GM23338 (cell line): ENCODE measurements at regions not wholly inside any gene's neighbourhood (a gene's known extent, or its start where the extent isn't known, plus 50 kb on each side); places are given as distances from the start of the nearest gene placed in this dataset.

Experiments
- ATAC-seq: fragments of 200-7000 bp; cut with Tn5 transposase; 3 replicates; pipeline ENCODE4 v1.9.1; 2020
- DNase-seq: peaks from one replicate; pipeline ENCODE4 v3.0.0-alpha.2; 2015; ENCODE audit warnings: low spot score
- H2AFZ ChIP-seq: fragments of 200-600 bp; sonication (generic); 2 replicates; pipeline ENCODE4 v1.8.0; 2016; ENCODE audit warnings: antibody characterized with exemption, mild to moderate bottlenecking, moderate library complexity
- H3F3A ChIP-seq: fragments of 200-600 bp; sonication (generic); replicated peaks from 2 replicates; pipeline ENCODE4 v1.8.0; 2017; ENCODE audit warnings: antibody characterized with exemption, mixed run types, low read depth
- H3K27ac ChIP-seq: fragments of 200-600 bp; sonication (generic); 2 replicates; pipeline ENCODE4 v1.6.1; 2016; ENCODE audit warnings: low read depth
- H3K27me3 ChIP-seq: fragments of 200-600 bp; sonication (generic); 2 replicates; pipeline ENCODE4 v1.8.0; 2016; ENCODE audit warnings: mild to moderate bottlenecking, mixed run types, moderate library complexity; ENCODE audit not compliant: insufficient read depth
- H3K36me3 ChIP-seq: fragments of 200-600 bp; sonication (generic); 2 replicates; pipeline ENCODE4 v1.8.0; 2016; ENCODE audit warnings: mild to moderate bottlenecking; ENCODE audit not compliant: insufficient read depth
- H3K4me1 ChIP-seq: fragments of 200-600 bp; sonication (generic); 2 replicates; pipeline ENCODE4 v1.8.0; 2016; ENCODE audit warnings: mild to moderate bottlenecking, moderate library complexity; ENCODE audit not compliant: insufficient read depth
- H3K4me2 ChIP-seq: fragments of 200-600 bp; sonication (generic); 2 replicates; pipeline ENCODE4 v1.7.1; 2017; ENCODE audit warnings: mixed run types
- H3K4me3 ChIP-seq: fragments of 200-600 bp; sonication (generic); 2 replicates; pipeline ENCODE4 v1.6.1; 2016; ENCODE audit warnings: mixed run types
- H3K79me2 ChIP-seq: fragments of 200-600 bp; sonication (generic); replicated peaks from 2 replicates; pipeline ENCODE4 v1.8.0; 2017; ENCODE audit warnings: mild to moderate bottlenecking; ENCODE audit not compliant: insufficient read depth
- H3K9me2 ChIP-seq: fragments of 200-600 bp; sonication (generic); 2 replicates; pipeline ENCODE4 v1.8.0; 2017; ENCODE audit not compliant: insufficient read depth
- H4K20me1 ChIP-seq: fragments of 200-600 bp; sonication (generic); replicated peaks from 2 replicates; pipeline ENCODE4 v1.8.0; 2017; ENCODE audit warnings: mild to moderate bottlenecking; ENCODE audit not compliant: insufficient read depth
- H3K27ac Mint-ChIP-seq: 2 replicates; pipeline ENCODE4 v1.8.0; 2020; ENCODE audit warnings: inconsistent platforms, mild to moderate bottlenecking, moderate library complexity, mixed read lengths
- H3K27me3 Mint-ChIP-seq: 3 replicates; pipeline ENCODE4 v1.8.0; 2022; ENCODE audit warnings: low read depth, mild to moderate bottlenecking, moderate library complexity, mixed read lengths, inconsistent platforms; ENCODE audit not compliant: insufficient read depth, poor library complexity
- H3K36me3 Mint-ChIP-seq: 3 replicates; pipeline ENCODE4 v1.8.0; 2021; ENCODE audit warnings: low read depth, mild to moderate bottlenecking, inconsistent platforms, moderate library complexity, mixed read lengths
- H3K4me1 Mint-ChIP-seq: 3 replicates; pipeline ENCODE4 v1.8.0; 2020; ENCODE audit warnings: mild to moderate bottlenecking, inconsistent platforms, mixed read lengths
- H3K4me3 Mint-ChIP-seq: 3 replicates; pipeline ENCODE4 v1.8.0; 2021; ENCODE audit warnings: moderate library complexity, mild to moderate bottlenecking, inconsistent platforms, mixed read lengths
- H3K9me3 Mint-ChIP-seq: 3 replicates; pipeline ENCODE4 v1.8.0; 2020; ENCODE audit warnings: moderate library complexity, mild to moderate bottlenecking, inconsistent platforms, mixed read lengths
- EZH2phosphoT487 ChIP-seq: fragments of 200-600 bp; sonication (generic); IDR thresholded peaks from one replicate; pipeline ENCODE4 v1.8.1; 2018; ENCODE audit warnings: antibody characterized with exemption; ENCODE audit not compliant: unreplicated experiment
- JUNB ChIP-seq: IDR thresholded peaks from one replicate; pipeline ENCODE4 v1.6.1; 2016; ENCODE audit warnings: antibody characterized with exemption; ENCODE audit not compliant: unreplicated experiment
- STAT1 ChIP-seq: IDR thresholded peaks from one replicate; pipeline ENCODE4 v1.6.1; 2016; ENCODE audit warnings: antibody characterized with exemption; ENCODE audit not compliant: unreplicated experiment
- ZNF114 ChIP-seq: fragments of 250-450 bp; sonication (Bioruptor Pico); IDR thresholded peaks from 2 replicates; pipeline ENCODE4 v1.5.0; 2020; ENCODE audit warnings: mild to moderate bottlenecking, moderate library complexity
- ZNF331 ChIP-seq: fragments of 250-450 bp; sonication (Bioruptor Pico); IDR thresholded peaks from 2 replicates; pipeline ENCODE4 v1.5.0; 2020; ENCODE audit warnings: low read depth, mild to moderate bottlenecking, moderate library complexity
- ZNF462 ChIP-seq: fragments of 250-450 bp; sonication (Bioruptor Pico); IDR thresholded peaks from 2 replicates; pipeline ENCODE4 v1.5.0; 2020; ENCODE audit warnings: mild to moderate bottlenecking, moderate library complexity
- TF ChIP-seq, protein P1 (sequence below): IDR thresholded peaks from one replicate; pipeline ENCODE4 v1.6.1; 2018; ENCODE audit warnings: antibody characterized with exemption; ENCODE audit not compliant: unreplicated experiment
- TF ChIP-seq, protein P2 (sequence below), 2 experiments: fragments of 200-600 bp in 1 of 2; sonication (generic) in 1 of 2; conservative IDR thresholded peaks; 2 replicates each; pipeline versions ENCODE4 v1.5.1 to v1.6.1; 2016 to 2017; ENCODE audit warnings: antibody characterized with exemption in 2 of 2, low read depth in 2 of 2, mild to moderate bottlenecking in 2 of 2, moderate library complexity in 1 of 2

- TF ChIP-seq ZNF331 (CRISPR knock-in tag) (no peak), ZNF114 (CRISPR knock-in tag) (no peak), EZH2phosphoT487 (no peak)
- peaks cover 12% of the 10 kb centered on the region for H3K27me3 Mint-ChIP-seq
- Histone ChIP-seq H3K27me3 (no peaks in the 10 kb centered on the region), H3K4me1 (no peaks in the 10 kb centered on the region), H3K9me2 (no peaks in the 10 kb centered on the region), H3K4me3 (no peak overlapping the region), H2AFZ (no peak overlapping the region), H3K4me2 (no peak overlapping the region), H3K79me2 (no peaks in the 10 kb centered on the region), H3K36me3 (0 out of 2 replicates have a peak, but pooled peaks cover 5% of the 10 kb centered on the region), H4K20me1 (no peaks in the 10 kb centered on the region), H3K27ac (no peak overlapping the region), H3F3A (no peaks in the 10 kb centered on the region)
- no peaks in the 10 kb centered on the region for H3K4me1 Mint-ChIP-seq
- no peak overlapping the region for H3K27ac Mint-ChIP-seq
- no peaks in the 10 kb centered on the region; the same call in 1 of the 3 replicates for H3K9me3 Mint-ChIP-seq
- no peak overlapping the region for H3K4me3 Mint-ChIP-seq
- DNase-seq (no peak), ATAC-seq (no peak)
- H3K36me3 Mint-ChIP-seq, result no peaks in the 10 kb centered on the region
Measured at GRCh38 chr2:16196687-16197503, 256.5 kb downstream of the MYCN start.

- H3K27me3 Mint-ChIP-seq, result peaks cover 11% of the 10 kb centered on the region
- no peak overlapping the region for H3K27ac Mint-ChIP-seq
- H3K4me1 ChIP-seq, result no peaks in the 10 kb centered on the region
- H2AFZ ChIP-seq, result no peak overlapping the region
- DNase-seq (no peak), ATAC-seq (no peak)
- no peaks in the 10 kb centered on the region for H4K20me1 ChIP-seq
- H3F3A ChIP-seq, result no peaks in the 10 kb centered on the region
- no peaks in the 10 kb centered on the region for H3K4me1 Mint-ChIP-seq
- H3K9me3 Mint-ChIP-seq, result no peaks in the 10 kb centered on the region; the same call in 1 of the 3 replicates
- no peaks in the 10 kb centered on the region for H3K36me3 Mint-ChIP-seq
- no peaks in the 10 kb centered on the region for H3K27me3 ChIP-seq
- H3K9me2 ChIP-seq, result no peaks in the 10 kb centered on the region
- 0 out of 2 replicates have a peak, but pooled peaks cover 5% of the 10 kb centered on the region for H3K36me3 ChIP-seq
- H3K4me3 Mint-ChIP-seq, result no peak overlapping the region
- H3K4me2 ChIP-seq, result no peak overlapping the region
- H3K79me2 ChIP-seq, result no peaks in the 10 kb centered on the region
- H3K27ac ChIP-seq, result no peak overlapping the region
- no peak overlapping the region for H3K4me3 ChIP-seq
- TF ChIP-seq ZNF331 (CRISPR knock-in tag), result no peak
- TF ChIP-seq, protein P1, sequence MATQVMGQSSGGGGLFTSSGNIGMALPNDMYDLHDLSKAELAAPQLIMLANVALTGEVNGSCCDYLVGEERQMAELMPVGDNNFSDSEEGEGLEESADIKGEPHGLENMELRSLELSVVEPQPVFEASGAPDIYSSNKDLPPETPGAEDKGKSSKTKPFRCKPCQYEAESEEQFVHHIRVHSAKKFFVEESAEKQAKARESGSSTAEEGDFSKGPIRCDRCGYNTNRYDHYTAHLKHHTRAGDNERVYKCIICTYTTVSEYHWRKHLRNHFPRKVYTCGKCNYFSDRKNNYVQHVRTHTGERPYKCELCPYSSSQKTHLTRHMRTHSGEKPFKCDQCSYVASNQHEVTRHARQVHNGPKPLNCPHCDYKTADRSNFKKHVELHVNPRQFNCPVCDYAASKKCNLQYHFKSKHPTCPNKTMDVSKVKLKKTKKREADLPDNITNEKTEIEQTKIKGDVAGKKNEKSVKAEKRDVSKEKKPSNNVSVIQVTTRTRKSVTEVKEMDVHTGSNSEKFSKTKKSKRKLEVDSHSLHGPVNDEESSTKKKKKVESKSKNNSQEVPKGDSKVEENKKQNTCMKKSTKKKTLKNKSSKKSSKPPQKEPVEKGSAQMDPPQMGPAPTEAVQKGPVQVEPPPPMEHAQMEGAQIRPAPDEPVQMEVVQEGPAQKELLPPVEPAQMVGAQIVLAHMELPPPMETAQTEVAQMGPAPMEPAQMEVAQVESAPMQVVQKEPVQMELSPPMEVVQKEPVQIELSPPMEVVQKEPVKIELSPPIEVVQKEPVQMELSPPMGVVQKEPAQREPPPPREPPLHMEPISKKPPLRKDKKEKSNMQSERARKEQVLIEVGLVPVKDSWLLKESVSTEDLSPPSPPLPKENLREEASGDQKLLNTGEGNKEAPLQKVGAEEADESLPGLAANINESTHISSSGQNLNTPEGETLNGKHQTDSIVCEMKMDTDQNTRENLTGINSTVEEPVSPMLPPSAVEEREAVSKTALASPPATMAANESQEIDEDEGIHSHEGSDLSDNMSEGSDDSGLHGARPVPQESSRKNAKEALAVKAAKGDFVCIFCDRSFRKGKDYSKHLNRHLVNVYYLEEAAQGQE, result no peak
- no peak for TF ChIP-seq ZNF114 (CRISPR knock-in tag)
- TF ChIP-seq JUNB, result no peak
- no peak for TF ChIP-seq ZNF462 (CRISPR knock-in tag)
- TF ChIP-seq STAT1, result no peak
- TF ChIP-seq, protein P2, sequence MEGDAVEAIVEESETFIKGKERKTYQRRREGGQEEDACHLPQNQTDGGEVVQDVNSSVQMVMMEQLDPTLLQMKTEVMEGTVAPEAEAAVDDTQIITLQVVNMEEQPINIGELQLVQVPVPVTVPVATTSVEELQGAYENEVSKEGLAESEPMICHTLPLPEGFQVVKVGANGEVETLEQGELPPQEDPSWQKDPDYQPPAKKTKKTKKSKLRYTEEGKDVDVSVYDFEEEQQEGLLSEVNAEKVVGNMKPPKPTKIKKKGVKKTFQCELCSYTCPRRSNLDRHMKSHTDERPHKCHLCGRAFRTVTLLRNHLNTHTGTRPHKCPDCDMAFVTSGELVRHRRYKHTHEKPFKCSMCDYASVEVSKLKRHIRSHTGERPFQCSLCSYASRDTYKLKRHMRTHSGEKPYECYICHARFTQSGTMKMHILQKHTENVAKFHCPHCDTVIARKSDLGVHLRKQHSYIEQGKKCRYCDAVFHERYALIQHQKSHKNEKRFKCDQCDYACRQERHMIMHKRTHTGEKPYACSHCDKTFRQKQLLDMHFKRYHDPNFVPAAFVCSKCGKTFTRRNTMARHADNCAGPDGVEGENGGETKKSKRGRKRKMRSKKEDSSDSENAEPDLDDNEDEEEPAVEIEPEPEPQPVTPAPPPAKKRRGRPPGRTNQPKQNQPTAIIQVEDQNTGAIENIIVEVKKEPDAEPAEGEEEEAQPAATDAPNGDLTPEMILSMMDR (conservative IDR thresholded peaks at IDR 0.05; ENCODE audit: low read depth in 2 of 2), result no peak
Measured at GRCh38 chr2:16195681-16196070, 255.3 kb downstream of the MYCN start.
